ENCODE measurements at regions not wholly inside any gene's neighbourhood (a gene's known extent, or its start where the extent isn't known, plus 50 kb on each side); places are given as distances from the start of the nearest gene placed in this dataset.

- Histone ChIP-seq H3K27me3 (replicated peaks; ENCODE audit: control insufficient read depth, insufficient read depth, low read length) (no peaks in the 10 kb centered on the region), H3K36me3 (ENCODE audit: control insufficient read depth, insufficient read depth, low read length) (no peaks in the 10 kb centered on the region), H3K4me3 (replicated peaks; ENCODE audit: low read depth, low read length) (no peak overlapping the region)
- no peak for DNase-seq (ENCODE audit: extremely low read depth, insufficient read length)
- TF ChIP-seq CTCF (IDR thresholded peaks at IDR 0.05; ENCODE audit: insufficient read depth, low read length, poor library complexity, severe bottlenecking): no peak
These were observed 1996.2 kb upstream of the PIK3C3 start for GRCh38 chr18:39958876-39959275.

GRCh38 chr18:39952816-39953215 is 2002.2 kb upstream of the PIK3C3 start:
- Histone ChIP-seq H3K4me3 (replicated peaks; ENCODE audit: low read depth, low read length) (no peak overlapping the region), H3K27me3 (replicated peaks; ENCODE audit: control insufficient read depth, insufficient read depth, low read length) (no peaks in the 10 kb centered on the region), H3K36me3 (ENCODE audit: control insufficient read depth, insufficient read depth, low read length) (no peaks in the 10 kb centered on the region)
- no peak for DNase-seq (ENCODE audit: extremely low read depth, insufficient read length)
- no peak for TF ChIP-seq CTCF (IDR thresholded peaks at IDR 0.05; ENCODE audit: insufficient read depth, low read length, poor library complexity, severe bottlenecking)

- no peak overlapping the region for H3K4me3 ChIP-seq (replicated peaks; ENCODE audit: low read depth, low read length)
- DNase-seq (ENCODE audit: extremely low read depth, insufficient read length): no peak
These were observed 2003.8 kb upstream of the PIK3C3 start for GRCh38 chr18:39951142-39951720.

GRCh38 chr18:39946623-39947061 is 2008.4 kb upstream of the PIK3C3 start:
- H3K4me3 ChIP-seq (replicated peaks; ENCODE audit: low read depth, low read length): no peak overlapping the region
- no peaks in the 10 kb centered on the region for H3K36me3 ChIP-seq (ENCODE audit: control insufficient read depth, insufficient read depth, low read length)

More at GRCh38 chr18:39951142-39951720, 2003.8 kb upstream of the PIK3C3 start:
- Histone ChIP-seq H3K36me3 (ENCODE audit: control insufficient read depth, insufficient read depth, low read length) (no peaks in the 10 kb centered on the region), H3K27me3 (replicated peaks; ENCODE audit: control insufficient read depth, insufficient read depth, low read length) (no peaks in the 10 kb centered on the region)
- no peak for TF ChIP-seq CTCF (IDR thresholded peaks at IDR 0.05; ENCODE audit: insufficient read depth, low read length, poor library complexity, severe bottlenecking)

GRCh38 chr18:39945076-39945475 is 2010.0 kb upstream of the PIK3C3 start:
- H3K27me3 ChIP-seq (replicated peaks; ENCODE audit: control insufficient read depth, insufficient read depth, low read length): no peaks in the 10 kb centered on the region
- no peaks in the 10 kb centered on the region for H3K36me3 ChIP-seq (ENCODE audit: control insufficient read depth, insufficient read depth, low read length)
- no peak for TF ChIP-seq CTCF (IDR thresholded peaks at IDR 0.05; ENCODE audit: insufficient read depth, low read length, poor library complexity, severe bottlenecking)
- H3K4me3 ChIP-seq (replicated peaks; ENCODE audit: low read depth, low read length): no peak overlapping the region
- DNase-seq (ENCODE audit: extremely low read depth, insufficient read length): no peak

More at GRCh38 chr18:39946623-39947061, 2008.4 kb upstream of the PIK3C3 start:
- no peak for TF ChIP-seq CTCF (IDR thresholded peaks at IDR 0.05; ENCODE audit: insufficient read depth, low read length, poor library complexity, severe bottlenecking)
- H3K27me3 ChIP-seq (replicated peaks; ENCODE audit: control insufficient read depth, insufficient read depth, low read length): no peaks in the 10 kb centered on the region
- DNase-seq (ENCODE audit: extremely low read depth, insufficient read length): no peak

GRCh38 chr18:39942702-39943101 is 2012.3 kb upstream of the PIK3C3 start:
- Histone ChIP-seq H3K27me3 (replicated peaks; ENCODE audit: control insufficient read depth, insufficient read depth, low read length) (no peaks in the 10 kb centered on the region), H3K36me3 (ENCODE audit: control insufficient read depth, insufficient read depth, low read length) (no peaks in the 10 kb centered on the region), H3K4me3 (replicated peaks; ENCODE audit: low read depth, low read length) (no peak overlapping the region)
- DNase-seq (ENCODE audit: extremely low read depth, insufficient read length): no peak
- no peak for TF ChIP-seq CTCF (IDR thresholded peaks at IDR 0.05; ENCODE audit: insufficient read depth, low read length, poor library complexity, severe bottlenecking)

Measured in GM06990 (cell line).